NCI-H446 (cell line): ENCODE measurements at regions not wholly inside any gene's neighbourhood (a gene's known extent, or its start where the extent isn't known, plus 50 kb on each side); places are given as distances from the start of the nearest gene placed in this dataset.
A peak's percentile ranks its signal among the peaks of the same experiment; 100 is the strongest.

Experiments
- DNase-seq, 2 experiments: peaks; one replicate each; lab custom pipeline; 2025; lab: John Stamatoyannopoulos, UW

DNA sequence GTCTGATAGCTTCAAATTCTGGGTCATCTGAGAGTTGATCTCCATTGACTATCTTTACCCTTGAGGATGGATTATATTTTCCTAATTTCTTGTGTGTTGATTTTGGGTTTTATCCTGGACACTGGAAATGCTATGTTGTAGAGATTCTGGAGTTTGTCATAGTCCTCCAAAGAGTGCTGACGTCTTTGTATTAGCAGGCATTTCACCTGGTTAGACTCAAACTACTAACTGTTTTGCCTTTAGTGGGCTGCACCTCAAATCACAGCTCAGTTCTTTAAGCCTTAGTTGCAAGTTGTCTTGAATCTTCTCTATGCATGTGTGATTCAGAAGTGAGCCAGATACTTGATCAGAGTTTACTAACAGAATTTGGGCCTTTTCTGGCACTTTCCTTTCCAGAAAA, 264.3 kb downstream of the RPS24 start:
- no peak for DNase-seq

DNA sequence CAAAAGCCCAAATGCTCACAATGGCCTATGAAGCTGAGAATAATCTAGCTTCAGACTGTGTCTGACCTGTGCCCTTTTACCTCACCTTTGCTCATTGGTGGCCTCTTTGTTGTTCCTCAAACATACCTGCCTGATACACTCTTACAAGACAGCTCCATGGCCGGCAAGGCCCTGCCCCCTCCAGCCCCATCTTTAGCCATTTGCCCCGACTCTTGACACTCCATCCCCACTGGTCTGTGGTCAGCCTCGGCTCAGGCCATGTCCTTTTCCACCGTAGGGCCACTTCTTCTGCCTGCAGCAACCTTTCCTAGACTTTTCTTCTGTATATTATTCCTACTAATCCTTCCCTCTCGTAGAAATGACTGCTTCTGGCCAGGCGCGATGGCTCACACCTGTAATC, 265.2 kb downstream of the RPS24 start:
- DNase-seq, result no peak

DNA sequence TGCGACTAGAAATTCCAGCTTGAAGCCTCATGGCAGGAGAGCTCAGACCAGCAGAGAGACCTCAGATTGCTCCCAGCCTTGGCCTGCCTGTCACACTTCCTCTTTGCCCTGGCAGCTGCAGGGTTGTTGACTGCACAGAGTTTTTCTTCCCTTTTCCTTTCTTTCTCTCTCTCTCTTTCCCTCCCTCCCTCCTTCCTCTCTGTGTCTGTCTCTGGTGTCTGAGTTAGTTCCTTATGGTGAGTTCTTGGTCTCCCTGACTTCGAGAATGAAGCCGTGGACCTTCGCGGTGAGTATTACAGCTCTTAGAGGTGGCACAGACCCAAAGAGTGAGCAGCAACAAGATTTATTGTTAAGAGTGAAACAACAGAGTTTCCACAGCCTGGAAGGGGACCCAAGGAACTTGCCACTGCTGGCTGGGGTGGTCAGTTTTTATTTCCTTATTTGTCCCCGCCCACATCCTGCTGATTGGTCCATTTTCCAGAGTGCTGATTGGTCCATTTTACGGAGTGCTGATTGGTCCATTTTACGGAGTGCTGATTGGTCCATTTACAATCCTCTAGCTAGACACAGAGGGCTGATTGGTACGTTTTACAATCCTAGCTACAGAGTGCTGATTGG, 266.3 kb downstream of the RPS24 start:
- DNase-seq, result no peak

DNA sequence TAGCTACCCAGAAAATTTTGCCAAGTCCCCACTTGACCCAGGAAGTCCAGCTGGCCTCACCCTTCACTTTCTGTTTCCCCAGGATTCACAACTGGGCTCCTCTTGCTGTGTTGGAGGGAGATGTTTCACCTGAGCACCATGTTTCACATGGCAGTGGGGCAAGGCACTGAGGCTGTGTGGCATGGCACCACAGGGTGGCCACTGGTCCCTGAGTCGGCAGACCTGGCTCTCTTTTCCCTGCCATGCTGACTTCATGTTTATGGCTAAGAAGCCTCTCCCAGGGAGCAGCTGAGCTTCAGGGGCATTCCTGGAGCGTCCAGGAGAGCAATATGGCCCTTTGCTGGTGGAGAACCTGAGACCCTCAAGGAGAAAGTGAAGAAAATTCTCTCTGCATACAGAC, 266.9 kb downstream of the RPS24 start:
- DNase-seq, result no peak

DNA sequence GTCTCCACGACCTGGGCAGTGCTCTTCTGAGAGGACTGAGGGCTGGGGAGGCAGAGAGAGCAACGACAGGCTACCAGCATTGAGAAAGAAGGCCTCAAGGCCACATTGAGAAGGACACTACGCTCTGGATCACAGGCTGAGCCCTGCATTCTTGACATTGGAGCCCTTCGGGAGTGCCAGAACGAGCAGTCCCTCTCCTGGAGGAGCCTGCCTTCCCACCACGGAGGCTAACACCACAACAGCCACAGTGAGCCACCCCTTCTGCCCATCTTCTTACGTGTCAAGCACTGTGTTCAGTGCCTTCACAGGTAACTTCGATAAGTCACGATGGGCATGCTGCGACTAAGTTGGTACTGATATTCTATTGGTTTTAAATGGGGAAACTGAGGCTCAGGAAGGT, 267.8 kb downstream of the RPS24 start:
- no peak for DNase-seq

DNA sequence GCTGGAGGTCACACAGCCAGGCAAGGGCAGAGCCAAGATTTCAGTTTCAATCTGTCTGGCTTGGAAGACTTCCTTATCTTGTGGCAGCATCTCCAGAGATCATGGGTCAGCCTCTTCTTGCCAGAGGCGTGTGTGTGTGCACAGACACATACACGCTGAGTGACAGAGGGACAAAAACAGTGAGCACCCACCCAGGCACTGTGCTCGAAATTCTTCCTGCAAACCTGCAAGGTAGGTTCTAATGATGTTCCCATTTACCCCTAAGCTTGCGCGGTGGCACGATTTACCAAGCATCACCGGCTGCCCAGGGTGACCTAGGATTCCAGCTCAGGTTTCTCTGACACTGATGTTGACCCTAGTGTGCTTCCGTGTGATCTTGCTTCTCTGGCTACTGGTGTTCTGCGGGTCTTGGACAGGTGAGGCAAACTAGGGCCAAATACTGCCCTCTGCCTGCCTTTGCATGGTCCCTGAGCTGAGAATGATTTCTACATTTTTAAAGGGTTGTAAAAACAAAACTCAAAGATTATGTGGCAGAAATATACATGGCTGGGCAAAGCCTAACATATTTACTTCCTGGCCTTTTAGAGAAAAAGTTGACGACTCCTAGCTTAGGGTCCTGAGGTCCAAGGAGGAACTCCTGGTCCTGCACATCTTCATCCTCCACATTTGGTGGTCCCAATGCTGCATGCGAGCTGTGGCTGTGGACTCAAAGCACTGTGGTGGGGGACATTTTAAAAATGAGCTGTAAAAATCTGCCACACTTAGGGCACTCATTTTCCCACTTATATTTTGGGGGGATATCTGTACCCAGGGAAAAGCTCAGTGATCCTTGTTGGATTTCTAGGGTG, 268.5 kb downstream of the RPS24 start:
- DNase-seq, result no peak

DNA sequence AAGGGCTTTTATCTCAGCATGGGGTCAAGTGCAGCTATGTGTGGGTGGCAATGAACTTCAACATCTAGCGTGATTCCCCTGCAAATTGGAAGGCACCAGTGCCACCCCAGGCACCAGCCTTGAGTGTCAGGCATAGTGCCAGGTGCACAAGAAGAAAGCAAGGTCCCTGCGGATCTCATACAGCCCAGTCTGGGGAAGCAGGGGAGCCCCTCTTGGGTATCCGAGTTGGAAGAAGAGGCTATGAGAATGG, 269.0 kb downstream of the RPS24 start:
- peak in 1 of 2 experiments; percentile 55 for DNase-seq

DNA sequence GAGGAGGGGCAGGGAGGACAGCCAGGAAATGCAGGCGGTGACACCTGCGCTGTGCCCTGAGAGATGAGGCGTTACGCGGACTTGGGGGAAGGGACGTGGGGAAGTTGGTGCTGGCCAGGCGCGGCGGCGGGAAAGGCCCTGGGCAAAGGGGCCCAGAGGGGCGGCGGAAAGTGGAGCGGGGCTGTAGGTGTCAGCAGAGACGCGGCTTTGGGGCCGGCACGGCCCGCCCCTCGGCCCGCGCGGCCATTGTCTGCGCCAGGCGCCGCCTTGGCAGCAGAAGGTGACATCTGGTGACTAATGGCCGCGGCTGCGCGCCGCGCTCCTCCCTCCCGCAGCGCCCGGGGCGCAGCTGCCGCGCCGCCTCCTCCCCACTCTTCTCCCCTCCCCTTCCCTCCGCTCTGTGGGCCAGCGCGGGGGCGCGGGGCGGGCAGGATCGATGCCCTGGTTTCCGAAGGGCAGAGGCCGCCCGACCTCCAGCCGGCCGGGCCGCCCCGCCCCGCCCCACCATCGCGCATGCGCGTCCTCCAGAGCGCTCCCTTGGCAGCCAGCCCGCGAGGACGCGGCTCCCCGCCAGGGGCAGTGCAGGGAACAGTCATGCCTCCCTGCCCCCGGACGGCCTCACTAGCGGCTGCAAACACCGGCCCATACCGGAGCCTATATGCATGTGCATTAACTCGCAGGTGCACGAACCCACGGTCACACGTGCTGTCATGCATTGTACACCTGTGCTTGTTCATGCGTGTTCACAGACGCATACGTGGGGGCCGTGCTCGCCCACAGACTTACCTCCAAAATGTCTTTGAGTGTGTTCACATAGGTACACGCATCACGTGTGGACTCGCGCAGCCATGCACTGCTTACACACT, 269.6 kb downstream of the RPS24 start:
- DNase-seq, result peak; percentile 61 to 90

DNA sequence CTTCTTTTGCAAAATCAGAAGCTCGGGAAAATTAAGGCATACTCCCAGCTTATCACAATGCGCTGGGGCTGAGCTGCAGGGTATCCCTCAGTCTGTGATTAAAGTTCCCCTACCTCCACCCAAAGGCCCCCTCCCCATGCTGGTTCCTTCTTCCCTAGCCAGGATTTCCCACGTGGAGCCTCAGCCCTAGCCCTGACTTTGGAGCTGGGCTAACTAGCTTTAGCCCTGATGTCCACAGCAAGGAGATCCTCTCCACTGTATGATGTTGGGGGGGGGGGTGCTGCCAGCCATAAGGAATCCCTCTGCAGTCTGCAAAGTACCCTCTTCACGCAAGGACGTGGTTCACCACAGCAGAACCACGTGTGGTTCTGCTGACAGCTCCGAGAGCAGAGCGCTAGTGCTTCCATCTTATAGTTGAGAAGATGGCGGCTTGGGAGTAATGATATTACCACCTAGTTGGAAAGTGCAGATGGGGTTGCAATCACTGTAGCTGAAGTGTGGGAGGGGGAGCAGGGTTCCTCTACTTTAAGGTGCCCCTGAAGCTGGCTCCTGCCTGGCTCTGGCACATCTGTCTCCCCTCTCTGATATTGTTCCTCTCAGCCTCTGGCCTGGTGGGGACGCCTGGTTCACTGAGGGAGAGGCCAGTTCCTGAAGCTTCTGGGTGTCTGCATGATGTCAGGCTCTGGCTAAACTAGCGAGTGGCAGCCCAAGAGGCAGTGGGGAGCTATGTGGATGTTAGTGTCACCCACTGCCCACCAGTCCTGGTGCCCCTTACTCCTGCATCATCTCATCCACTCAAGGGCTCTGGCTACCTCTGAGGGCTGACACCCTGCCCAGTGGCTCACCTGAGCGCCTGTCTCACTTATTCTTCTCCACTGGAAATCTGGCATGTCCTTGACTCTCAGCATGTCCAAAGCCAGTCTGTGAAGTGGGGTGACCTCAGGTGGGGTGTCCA, 270.7 kb downstream of the RPS24 start:
- no peak for DNase-seq

DNA sequence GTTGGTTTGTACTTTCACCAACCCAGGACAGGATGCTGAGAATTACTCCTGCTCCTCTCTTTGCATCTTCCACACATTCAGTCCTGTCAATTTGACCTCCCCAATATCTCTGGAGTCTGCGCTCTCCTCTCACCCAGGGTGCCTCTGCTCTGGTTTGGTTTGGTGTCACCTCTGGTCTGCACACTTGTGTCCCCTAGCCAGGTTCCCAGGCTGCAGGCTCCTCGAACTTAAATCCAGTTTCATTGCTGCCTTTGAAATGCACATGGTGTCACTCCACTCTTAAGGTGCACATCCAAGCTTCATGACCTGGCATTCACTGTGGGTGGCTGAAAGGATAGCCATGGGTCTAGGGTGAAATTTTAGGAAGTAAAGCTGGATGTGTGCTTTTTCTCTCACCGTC, 271.6 kb downstream of the RPS24 start:
- DNase-seq, result no peak

DNA sequence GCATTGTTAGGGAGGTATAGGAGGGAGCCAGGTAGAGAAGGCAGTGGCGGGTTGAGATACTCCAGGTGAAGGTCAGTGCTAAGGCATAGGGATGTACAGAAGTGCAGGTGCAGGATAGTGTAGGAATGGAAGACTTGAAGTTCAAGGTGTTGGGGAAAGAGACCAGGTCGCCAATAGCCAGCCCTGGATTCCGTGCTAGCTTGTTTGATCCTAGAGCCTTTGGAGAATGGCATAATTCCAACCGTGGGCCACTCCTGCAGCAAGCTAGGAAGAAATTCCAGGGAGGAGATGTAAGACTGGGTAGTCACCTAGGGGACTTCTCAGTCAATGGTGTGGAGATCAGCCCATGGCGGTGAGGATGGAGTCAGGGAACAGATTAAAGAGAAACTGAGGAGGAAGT, 272.7 kb downstream of the RPS24 start:
- no peak for DNase-seq

DNA sequence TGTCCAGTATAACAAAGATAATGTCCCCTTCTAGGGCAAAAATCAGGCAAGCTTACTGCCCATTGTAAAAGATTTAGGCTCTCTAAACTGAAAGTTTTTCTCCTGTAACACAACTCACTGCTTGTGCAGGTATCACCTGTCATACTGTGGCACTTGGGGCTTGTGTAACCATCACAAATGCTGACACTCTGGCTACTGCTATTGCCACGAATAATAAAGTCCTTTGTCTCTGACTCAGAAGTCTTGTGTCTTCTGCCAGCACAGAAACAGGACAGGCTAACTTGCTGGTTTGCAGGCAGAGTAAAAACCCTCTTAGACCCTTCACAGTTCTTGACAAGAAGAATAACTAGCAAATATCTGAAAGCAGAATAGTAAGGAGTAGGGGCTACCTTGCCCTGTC, 273.9 kb downstream of the RPS24 start:
- no peak for DNase-seq

DNA sequence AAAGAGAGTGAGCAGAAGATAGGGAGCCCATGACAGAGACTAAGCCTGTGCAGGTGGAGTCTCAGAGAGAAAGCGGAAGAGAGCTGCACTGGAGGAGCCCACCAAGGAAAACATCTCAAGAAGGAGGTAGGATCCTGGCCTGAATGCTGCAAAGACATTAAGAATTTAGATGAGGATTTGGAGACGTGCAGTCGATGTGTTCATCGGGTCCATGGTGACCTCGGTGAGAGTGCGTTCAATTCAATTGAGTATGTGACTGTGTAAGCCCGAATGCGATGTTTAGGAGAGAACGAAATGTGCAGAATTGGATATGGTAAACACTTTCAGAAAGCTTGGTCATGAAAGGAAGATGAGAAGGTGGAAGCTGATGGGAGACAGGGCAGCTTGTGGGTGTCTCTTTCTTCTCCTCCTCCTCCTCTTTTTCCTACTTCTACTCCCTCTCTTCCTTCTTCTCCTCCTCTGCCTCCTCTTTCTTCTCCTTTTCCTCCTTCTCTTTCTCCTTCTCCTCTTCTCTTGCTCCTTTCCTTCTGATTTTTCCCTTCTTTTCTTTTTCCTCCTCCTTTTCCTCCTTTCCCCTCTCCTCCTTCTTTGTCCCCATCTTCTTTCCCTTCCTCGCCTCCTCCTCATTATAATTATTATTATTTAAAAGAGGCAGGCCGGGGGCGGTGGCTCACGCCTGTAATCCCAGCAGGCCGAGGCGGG, 276.0 kb downstream of the RPS24 start:
- DNase-seq, result no peak

DNA sequence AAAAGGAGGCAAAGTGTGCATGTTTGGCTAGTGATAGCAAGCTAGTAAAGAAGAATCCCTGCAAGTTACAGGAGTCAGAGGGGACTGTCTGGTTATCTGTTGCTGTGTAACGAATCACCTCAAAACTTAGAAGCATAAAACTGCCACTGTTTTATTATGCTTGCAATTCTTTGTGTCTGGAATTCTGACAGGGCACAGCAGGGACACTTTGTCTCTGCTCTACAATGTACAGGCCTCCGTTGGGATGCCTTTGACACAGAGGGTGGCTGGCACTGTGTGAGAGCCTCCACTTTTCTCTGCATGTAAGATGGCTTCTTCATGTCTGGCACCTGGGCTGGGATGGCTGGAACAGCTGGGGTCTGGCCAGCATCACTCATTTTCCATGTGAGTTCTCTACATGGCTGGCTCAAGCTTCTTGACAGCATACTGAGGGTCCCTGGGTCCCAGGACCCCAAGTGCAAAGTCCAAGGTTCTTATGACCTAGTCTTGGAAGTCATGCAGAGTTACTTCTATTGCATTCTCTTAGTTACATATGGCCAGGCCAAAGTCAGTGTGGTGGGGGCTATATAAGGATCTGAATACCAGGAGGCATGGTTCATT, 276.9 kb downstream of the RPS24 start:
- DNase-seq, result no peak

DNA sequence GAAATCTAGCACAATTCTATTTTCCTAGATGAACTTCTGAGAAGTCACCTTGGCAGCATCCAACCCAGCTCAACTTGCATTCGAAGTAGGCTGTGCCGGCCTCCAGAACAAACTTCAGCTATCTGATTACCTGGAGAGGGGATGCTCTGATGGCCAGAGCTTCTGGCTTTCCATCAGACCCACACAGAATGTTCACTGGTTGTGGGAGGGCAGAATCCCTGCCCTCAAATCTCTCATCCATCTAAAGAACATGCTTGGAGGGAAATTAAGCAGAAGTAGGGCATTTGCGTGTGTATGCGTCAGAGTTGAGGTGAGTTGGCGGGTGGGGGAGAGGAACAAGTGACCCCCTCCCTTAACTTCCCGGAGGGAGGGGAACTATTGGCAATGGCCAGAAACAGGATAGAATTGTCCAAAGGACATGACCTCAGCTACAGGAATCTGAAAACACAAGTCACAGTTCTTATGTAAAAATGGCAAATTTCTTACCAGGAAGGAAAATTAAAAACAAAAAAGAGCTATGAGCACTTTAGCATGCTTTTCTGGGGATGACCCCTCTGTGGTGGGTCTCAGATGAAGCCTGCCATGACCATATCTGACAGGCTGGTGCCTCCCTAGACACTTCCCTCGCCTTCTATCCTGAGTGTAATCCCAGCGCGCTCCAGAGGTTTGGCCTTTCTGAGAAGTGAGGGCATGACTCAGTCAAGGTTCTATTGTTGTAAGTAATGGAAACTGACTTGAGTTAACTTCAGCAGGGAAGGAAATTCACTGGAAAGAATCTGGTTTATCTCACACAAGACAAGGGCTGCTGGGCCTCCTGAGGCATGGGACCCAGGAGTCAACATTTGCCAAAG, 278.8 kb downstream of the RPS24 start:
- no peak for DNase-seq

DNA sequence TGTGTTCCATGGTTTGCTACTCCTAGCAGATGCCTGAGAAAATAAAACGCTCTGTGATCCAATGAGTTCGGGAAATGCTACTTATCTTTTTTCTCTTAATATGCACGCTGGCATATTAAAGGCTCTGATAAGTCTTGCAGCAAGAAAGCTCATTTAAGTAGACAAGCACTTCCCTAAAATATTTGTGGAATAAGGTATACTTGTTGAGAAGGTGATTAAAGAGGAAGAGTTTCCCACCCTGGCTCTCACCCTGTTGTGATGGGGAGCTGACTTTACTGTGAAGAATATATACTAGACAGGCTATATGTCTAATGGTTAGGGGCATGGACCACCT, 279.4 kb downstream of the RPS24 start:
- no peak for DNase-seq

DNA sequence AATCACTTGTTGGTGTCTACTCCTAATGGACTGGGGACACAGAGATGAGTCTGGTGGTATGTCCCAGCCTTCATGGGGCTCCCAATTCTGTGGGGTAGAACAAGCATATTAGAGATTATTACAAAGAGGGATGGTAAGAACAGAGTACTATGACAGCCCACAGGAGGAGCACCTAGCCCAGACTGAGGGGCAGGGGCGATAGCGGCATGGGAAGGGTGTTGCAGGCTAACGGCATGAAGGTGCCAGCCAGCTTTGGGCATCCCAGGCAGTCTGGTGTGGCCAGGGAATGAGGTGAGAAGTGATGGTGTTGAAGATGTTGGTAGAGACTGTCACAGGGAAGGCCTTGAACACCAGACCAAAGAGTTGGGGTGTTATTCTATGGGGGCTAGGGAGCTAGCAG, 280.0 kb downstream of the RPS24 start:
- no peak for DNase-seq

DNA sequence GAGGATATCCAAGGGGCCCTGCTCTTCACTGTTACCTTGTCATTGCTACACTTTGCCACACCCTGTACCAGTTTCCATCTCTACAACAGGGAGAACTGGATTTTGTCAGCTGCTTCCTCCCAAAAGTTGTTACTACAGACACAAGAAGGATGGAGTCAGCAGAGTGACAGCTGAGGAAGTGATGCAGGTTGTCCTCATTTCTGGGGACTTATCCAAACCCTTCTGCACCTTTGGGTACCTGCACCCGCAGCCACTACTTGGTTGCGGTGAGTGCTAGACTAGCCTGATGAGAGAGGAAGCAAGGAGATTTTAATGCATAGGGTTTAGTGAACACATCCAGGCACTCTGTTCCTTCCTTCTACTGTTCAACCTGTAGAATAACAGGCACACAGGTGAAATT, 281.0 kb downstream of the RPS24 start:
- no peak for DNase-seq

DNA sequence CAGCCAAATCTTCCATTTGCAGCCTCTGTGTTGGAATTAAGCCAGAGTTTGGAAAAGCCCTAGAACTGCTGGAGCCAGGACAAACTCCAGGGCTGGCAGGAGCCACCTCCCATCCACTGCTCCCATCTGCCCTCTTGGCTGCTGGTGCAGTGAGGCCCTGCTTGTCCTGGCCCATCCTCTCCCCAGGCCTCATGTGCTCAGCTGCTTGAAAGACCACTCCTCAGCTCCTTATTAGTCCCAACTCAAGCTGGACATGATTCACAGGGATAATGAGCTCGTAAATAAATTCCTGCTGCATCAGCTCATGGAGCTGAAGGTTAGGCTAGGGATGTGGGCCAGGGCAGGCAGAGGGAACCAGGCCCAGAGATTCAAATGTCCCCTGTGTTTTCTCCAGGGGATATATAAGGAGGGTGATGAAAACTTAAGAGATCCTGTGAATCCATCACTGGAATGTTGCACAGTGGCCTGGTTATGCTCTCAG, 282.8 kb downstream of the RPS24 start:
- peak; percentile 76 to 96 for DNase-seq

DNA sequence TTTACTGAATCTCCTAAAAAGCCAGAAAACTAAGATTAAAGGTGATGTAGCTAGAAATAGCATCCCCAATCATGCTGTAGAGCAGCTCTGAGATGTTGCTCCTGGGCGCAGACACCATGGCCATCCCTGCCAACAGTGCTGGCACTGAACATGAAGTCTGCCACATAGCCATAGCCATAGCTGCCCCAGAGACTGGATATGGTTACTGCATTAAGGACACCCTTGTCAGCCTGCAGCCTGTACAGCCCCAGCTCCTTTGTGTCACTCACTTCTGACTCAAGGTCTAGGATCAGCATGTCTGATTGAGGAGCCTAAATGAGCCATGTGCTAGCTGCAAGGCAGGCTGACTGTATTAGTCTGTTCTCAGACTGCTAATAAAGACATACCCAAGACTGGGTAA, 284.6 kb downstream of the RPS24 start:
- DNase-seq, result peak in 1 of 2 experiments; percentile 3
